Prostate gland (tissue), 2 donors: ENCODE measurements at regions not wholly inside any gene's neighbourhood (a gene's known extent, or its start where the extent isn't known, plus 50 kb on each side); places are given as distances from the start of the nearest gene placed in this dataset.

Experiments used
- CTCF ChIP-seq, 4 experiments: fragments of 200-600 bp in 2 of 4; fragments of 450-650 bp in 2 of 4; sonication (generic) in 2 of 4; IDR thresholded peaks; 1 replicate in 3 of 4; 2 replicates in 1 of 4; pipeline ENCODE4 v1.5.1; 2016 to 2019; ENCODE audit warnings: antibody characterized with exemption in 4 of 4, mild to moderate bottlenecking in 2 of 4, moderate library complexity in 2 of 4
- POLR2AphosphoS5 ChIP-seq: sonication (generic); formaldehyde crosslinking; IDR thresholded peaks from one replicate; pipeline ENCODE4 v1.6.1; 2017; ENCODE audit warnings: antibody characterized with exemption

GRCh38 chr16:26360867-26361266, 669.1 kb downstream of the HS3ST4 start:
- TF ChIP-seq CTCF (IDR thresholded peaks at IDR 0.05), result no peak
- TF ChIP-seq POLR2AphosphoS5, result no peak
